Thoracic aorta (tissue), 2 donors: ENCODE measurements at regions not wholly inside any gene's neighbourhood (a gene's known extent, or its start where the extent isn't known, plus 50 kb on each side); places are given as distances from the start of the nearest gene placed in this dataset.

Experiments used
- ATAC-seq: fragments of 150-250 bp; one replicate; pipeline ENCODE4 v1.8.0; 2017; ENCODE audit warnings: low read depth; ENCODE audit not compliant: insufficient number of reproducible peaks, low FRiP score
- DNase-seq: peaks from one replicate; pipeline ENCODE4 v3.0.0-alpha.2; 2020; ENCODE audit warnings: low spot score
- H3K27ac ChIP-seq, 2 donors: fragments of 200-600 bp; sonication (generic); 1 replicate in 1 of 2; 2 replicates in 1 of 2; pipeline ENCODE4 v1.5.1; 2016; ENCODE audit warnings: mild to moderate bottlenecking in 2 of 2, moderate library complexity in 2 of 2
- H3K27me3 ChIP-seq: fragments of 200-600 bp; sonication (generic); replicated peaks from 2 replicates; pipeline ENCODE4 v1.6.0; 2016; ENCODE audit warnings: mild to moderate bottlenecking; ENCODE audit not compliant: insufficient read depth
- H3K36me3 ChIP-seq: fragments of 200-600 bp; sonication (generic); one replicate; pipeline ENCODE4 v1.5.1; 2016
- H3K4me1 ChIP-seq, 2 donors: fragments of 200-600 bp; sonication (generic); 1 replicate in 1 of 2; 2 replicates in 1 of 2; pipeline versions ENCODE4 v1.5.1 to v1.6.0; 2016; ENCODE audit warnings: low read depth in 2 of 2, mild to moderate bottlenecking in 1 of 2; ENCODE audit not compliant: control insufficient read depth in 1 of 2
- H3K4me3 ChIP-seq: fragments of 200-600 bp; sonication (generic); 2 replicates; pipeline ENCODE4 v1.5.1; 2016; ENCODE audit warnings: mild to moderate bottlenecking
- H3K9me3 ChIP-seq: fragments of 200-600 bp; sonication (generic); 2 replicates; pipeline ENCODE4 v1.5.1; 2016
- TF ChIP-seq, protein P1 (sequence below): fragments of 200-600 bp; sonication (generic); IDR thresholded peaks from one replicate; pipeline ENCODE4 v1.5.1; 2019; ENCODE audit warnings: antibody characterized with exemption

DNA sequence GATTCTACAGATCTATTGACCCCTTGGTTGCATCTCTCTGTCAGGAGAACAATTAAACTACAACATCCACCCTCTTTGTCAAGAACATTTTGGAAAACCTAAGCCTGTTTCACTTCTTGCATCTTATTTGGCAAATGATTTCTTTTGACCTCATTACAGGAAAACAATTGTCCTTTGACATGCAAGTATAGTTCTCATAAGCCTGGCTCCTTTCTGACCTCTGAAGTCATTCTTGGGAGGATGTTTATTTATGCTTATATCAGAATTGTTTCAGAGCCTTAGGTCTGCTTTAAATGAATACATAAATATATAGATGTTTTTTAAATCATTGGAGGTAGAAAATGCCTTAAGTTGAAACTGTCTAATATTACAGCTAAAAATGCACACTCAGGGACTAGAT lies 361.3 kb upstream of the PTGER4 start:
- Histone ChIP-seq H3K27ac (no peak overlapping the region), H3K36me3 (no peaks in the 10 kb centered on the region), H3K9me3 (no peaks in the 10 kb centered on the region), H3K4me1 (no peaks in the 10 kb centered on the region), H3K4me3 (no peak overlapping the region), H3K27me3 (no peaks in the 10 kb centered on the region)
- ATAC-seq (no peak), DNase-seq (no peak)
- TF ChIP-seq, protein P1, sequence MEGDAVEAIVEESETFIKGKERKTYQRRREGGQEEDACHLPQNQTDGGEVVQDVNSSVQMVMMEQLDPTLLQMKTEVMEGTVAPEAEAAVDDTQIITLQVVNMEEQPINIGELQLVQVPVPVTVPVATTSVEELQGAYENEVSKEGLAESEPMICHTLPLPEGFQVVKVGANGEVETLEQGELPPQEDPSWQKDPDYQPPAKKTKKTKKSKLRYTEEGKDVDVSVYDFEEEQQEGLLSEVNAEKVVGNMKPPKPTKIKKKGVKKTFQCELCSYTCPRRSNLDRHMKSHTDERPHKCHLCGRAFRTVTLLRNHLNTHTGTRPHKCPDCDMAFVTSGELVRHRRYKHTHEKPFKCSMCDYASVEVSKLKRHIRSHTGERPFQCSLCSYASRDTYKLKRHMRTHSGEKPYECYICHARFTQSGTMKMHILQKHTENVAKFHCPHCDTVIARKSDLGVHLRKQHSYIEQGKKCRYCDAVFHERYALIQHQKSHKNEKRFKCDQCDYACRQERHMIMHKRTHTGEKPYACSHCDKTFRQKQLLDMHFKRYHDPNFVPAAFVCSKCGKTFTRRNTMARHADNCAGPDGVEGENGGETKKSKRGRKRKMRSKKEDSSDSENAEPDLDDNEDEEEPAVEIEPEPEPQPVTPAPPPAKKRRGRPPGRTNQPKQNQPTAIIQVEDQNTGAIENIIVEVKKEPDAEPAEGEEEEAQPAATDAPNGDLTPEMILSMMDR: no peak

GRCh38 chr5:40317023-40317422 lies 362.7 kb upstream of the PTGER4 start:
- H3K27ac ChIP-seq: no peak overlapping the region
- TF ChIP-seq, protein P1: no peak
- H3K27me3 ChIP-seq: no peaks in the 10 kb centered on the region
- no peaks in the 10 kb centered on the region for H3K36me3 ChIP-seq
- no peaks in the 10 kb centered on the region for H3K9me3 ChIP-seq
- ATAC-seq (no peak), DNase-seq (no peak)
- no peaks in the 10 kb centered on the region for H3K4me1 ChIP-seq
- H3K4me3 ChIP-seq: no peak overlapping the region

- ATAC-seq (no peak), DNase-seq (no peak)
- Histone ChIP-seq H3K27me3 (no peaks in the 10 kb centered on the region), H3K4me3 (no peak overlapping the region), H3K36me3 (no peaks in the 10 kb centered on the region), H3K9me3 (no peaks in the 10 kb centered on the region), H3K4me1 (no peaks in the 10 kb centered on the region), H3K27ac (no peak overlapping the region)
- TF ChIP-seq, protein P1: no peak
These were observed 364.6 kb upstream of the PTGER4 start for GRCh38 chr5:40315126-40315525.

DNA sequence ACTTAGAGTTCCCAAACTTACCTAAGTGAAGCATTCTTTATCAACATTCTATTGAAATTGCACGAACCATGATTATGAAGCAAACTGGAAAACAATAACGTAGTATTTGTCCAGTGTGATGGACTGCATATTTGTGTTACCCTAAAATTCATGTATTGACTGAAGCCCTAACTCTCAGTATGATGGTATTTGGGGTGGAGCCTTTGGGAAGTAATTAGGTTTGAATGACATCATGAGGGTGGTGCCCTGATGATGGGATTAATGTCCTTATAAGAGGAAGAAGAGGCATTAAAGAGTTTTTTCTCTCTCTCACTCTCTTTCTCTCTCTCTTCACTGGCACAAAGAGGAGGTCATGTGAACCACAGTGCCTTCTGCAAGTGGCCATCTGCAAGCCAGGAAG lies 365.4 kb upstream of the PTGER4 start:
- no peaks in the 10 kb centered on the region for H3K36me3 ChIP-seq
- TF ChIP-seq, protein P1: no peak
- H3K9me3 ChIP-seq: no peaks in the 10 kb centered on the region
- no peak overlapping the region for H3K4me3 ChIP-seq
- DNase-seq (no peak), ATAC-seq (no peak)
- no peaks in the 10 kb centered on the region for H3K4me1 ChIP-seq
- no peaks in the 10 kb centered on the region for H3K27me3 ChIP-seq
- no peak overlapping the region for H3K27ac ChIP-seq

DNA sequence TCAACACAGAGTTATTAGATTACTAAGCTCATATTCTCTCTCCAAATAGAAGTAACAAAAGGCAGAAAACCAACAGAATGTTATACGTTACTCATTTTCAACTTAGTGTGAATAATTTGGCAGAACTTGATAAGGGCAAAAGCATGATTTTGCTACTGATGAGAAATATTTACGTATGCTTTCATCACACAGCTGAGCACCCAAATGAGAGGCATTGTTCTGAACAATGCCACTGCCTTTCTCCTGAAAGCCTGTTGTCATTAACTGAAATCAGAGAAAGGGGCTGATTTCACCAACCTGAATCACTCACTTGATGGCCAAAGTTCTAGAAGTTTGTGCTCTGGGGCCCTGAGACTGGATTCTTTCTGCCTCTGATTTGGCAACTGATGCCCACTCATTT lies 367.5 kb upstream of the PTGER4 start:
- Histone ChIP-seq H3K9me3 (no peaks in the 10 kb centered on the region), H3K27me3 (no peaks in the 10 kb centered on the region), H3K27ac (no peak overlapping the region), H3K4me1 (no peaks in the 10 kb centered on the region), H3K4me3 (no peak overlapping the region), H3K36me3 (no peaks in the 10 kb centered on the region)
- TF ChIP-seq, protein P1: no peak
- ATAC-seq (no peak), DNase-seq (no peak)
